ENCODE measurements at regions not wholly inside any gene's neighbourhood (a gene's known extent, or its start where the extent isn't known, plus 50 kb on each side); places are given as distances from the start of the nearest gene placed in this dataset.

- no peak for TF ChIP-seq POLR2A (IDR thresholded peaks at IDR 0.05)
- no peak for TF ChIP-seq CTCF (IDR thresholded peaks at IDR 0.05)
- intact Hi-C loops (cut with DNase I; ENCODE audit: low total_unique reads): no loop called here
- H3K4me3 ChIP-seq (ENCODE audit: low read depth, poor library complexity, severe bottlenecking): no peak overlapping the region
- no peak for DNase-seq (ENCODE audit: low spot score in 2 of 2)
- 58 to 67% methylated on average over 7 of the region's 7 CpGs for WGBS, 2 donors
Observed at GRCh38 chr1:187374082-187374481, 545.3 kb downstream of the PLA2G4A start.

GRCh38 chr1:187374742-187375141 lies 546.0 kb downstream of the PLA2G4A start:
- no peak for DNase-seq (ENCODE audit: low spot score in 2 of 2)
- 65 to 72% methylated on average over 1 of the region's 1 CpG for WGBS, 2 donors
- intact Hi-C loops (cut with DNase I; ENCODE audit: low total_unique reads): no loop called here
- no peak overlapping the region for H3K4me3 ChIP-seq (ENCODE audit: low read depth, poor library complexity, severe bottlenecking)
- no peak for TF ChIP-seq POLR2A (IDR thresholded peaks at IDR 0.05)
- no peak for TF ChIP-seq CTCF (IDR thresholded peaks at IDR 0.05)

- no peak for DNase-seq (ENCODE audit: low spot score in 2 of 2)
- 72 to 76% methylated on average over 3 of the region's 3 CpGs for WGBS, 2 donors
- TF ChIP-seq POLR2A (IDR thresholded peaks at IDR 0.05) (no peak), CTCF (IDR thresholded peaks at IDR 0.05) (no peak)
- H3K4me3 ChIP-seq (ENCODE audit: low read depth, poor library complexity, severe bottlenecking): no peak overlapping the region
- intact Hi-C loops (cut with DNase I; ENCODE audit: low total_unique reads): no loop called here
Observed at GRCh38 chr1:187383366-187383765, 554.6 kb downstream of the PLA2G4A start.

GRCh38 chr1:187384504-187384903 lies 555.8 kb downstream of the PLA2G4A start:
- intact Hi-C loops (cut with DNase I; ENCODE audit: low total_unique reads): no loop called here
- H3K4me3 ChIP-seq (ENCODE audit: low read depth, poor library complexity, severe bottlenecking): no peak overlapping the region
- no peak for DNase-seq (ENCODE audit: low spot score in 2 of 2)
- WGBS, 2 donors: 73 to 79% methylated on average over 2 of the region's 2 CpGs
- TF ChIP-seq CTCF (IDR thresholded peaks at IDR 0.05) (no peak), POLR2A (IDR thresholded peaks at IDR 0.05) (no peak)

GRCh38 chr1:187390215-187390818 lies 561.6 kb downstream of the PLA2G4A start:
- intact Hi-C loops (cut with DNase I; ENCODE audit: low total_unique reads): no loop called here
- no peak for TF ChIP-seq POLR2A (IDR thresholded peaks at IDR 0.05)
- WGBS, 2 donors: 74 to 81% methylated on average over 3 of the region's 3 CpGs
- H3K4me3 ChIP-seq (ENCODE audit: low read depth, poor library complexity, severe bottlenecking): no peak overlapping the region
- DNase-seq (ENCODE audit: low spot score in 2 of 2): no peak

- no peak overlapping the region for H3K4me3 ChIP-seq (ENCODE audit: low read depth, poor library complexity, severe bottlenecking)
- DNase-seq (ENCODE audit: low spot score in 2 of 2): no peak
- intact Hi-C loops (cut with DNase I; ENCODE audit: low total_unique reads): no loop called here
- TF ChIP-seq CTCF (IDR thresholded peaks at IDR 0.05) (no peak), POLR2A (IDR thresholded peaks at IDR 0.05) (no peak)
Observed at GRCh38 chr1:187396226-187396625, 567.5 kb downstream of the PLA2G4A start.
